ENCODE measurements at regions not wholly inside any gene's neighbourhood (a gene's known extent, or its start where the extent isn't known, plus 50 kb on each side); places are given as distances from the start of the nearest gene placed in this dataset.

DNA sequence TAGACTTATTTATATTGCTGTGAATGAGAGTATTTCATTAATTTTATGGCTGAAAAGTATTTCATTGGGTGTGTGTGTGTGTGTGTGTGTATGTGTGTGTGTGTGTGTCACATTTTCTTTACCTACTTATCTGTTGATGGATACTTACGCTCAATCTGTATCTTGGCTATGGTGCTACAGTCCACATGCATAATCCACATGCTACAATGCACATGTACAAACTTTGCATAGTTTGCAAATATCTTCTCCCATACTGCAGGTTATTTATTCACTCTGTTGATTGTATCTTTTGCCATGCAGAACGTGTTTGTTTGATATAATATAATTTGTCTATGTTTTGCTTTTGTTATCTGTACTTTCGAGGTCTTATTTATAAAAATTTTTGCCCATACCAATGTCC lies 167.8 kb downstream of the RAB28 start:
- H3K27me3 ChIP-seq, result no peaks in the 10 kb centered on the region
- DNase-seq, result no peak
- no peak for ATAC-seq
- TF ChIP-seq, protein P1, sequence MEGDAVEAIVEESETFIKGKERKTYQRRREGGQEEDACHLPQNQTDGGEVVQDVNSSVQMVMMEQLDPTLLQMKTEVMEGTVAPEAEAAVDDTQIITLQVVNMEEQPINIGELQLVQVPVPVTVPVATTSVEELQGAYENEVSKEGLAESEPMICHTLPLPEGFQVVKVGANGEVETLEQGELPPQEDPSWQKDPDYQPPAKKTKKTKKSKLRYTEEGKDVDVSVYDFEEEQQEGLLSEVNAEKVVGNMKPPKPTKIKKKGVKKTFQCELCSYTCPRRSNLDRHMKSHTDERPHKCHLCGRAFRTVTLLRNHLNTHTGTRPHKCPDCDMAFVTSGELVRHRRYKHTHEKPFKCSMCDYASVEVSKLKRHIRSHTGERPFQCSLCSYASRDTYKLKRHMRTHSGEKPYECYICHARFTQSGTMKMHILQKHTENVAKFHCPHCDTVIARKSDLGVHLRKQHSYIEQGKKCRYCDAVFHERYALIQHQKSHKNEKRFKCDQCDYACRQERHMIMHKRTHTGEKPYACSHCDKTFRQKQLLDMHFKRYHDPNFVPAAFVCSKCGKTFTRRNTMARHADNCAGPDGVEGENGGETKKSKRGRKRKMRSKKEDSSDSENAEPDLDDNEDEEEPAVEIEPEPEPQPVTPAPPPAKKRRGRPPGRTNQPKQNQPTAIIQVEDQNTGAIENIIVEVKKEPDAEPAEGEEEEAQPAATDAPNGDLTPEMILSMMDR (IDR thresholded peaks at IDR 0.05), result no peak
- no peaks in the 10 kb centered on the region for H3K36me3 ChIP-seq
- 88 to 89% methylated on average over 3 of the region's 3 CpGs for WGBS, 2 donors
- peaks cover 0 to 17% (median 2%) of the 10 kb centered on the region in 11 donors for H3K9me3 ChIP-seq
- H3K4me3 ChIP-seq, result no peak overlapping the region
- no peaks in the 10 kb centered on the region for H3K4me1 ChIP-seq
- intact Hi-C loops (cut with DNase I), result no loop called here
- no peak overlapping the region for H3K27ac ChIP-seq

DNA sequence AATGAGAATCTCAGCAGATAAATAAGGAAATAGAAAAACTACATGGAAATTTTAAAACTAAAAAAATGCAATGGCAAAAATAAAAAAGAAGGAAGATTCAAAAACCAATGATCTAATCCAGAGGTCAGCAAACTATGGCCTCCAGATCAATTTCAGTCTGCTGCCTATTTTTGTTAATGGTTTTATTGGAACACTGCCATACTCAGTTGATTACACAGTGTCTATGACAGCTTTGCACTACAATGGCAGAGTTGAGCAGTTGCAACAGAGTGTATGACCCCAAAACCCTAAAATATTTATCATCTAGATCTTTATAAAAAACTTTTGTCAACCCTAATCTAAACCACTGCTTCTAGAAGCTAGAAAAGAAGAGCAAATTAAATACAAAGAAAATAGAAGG lies 170.3 kb downstream of the RAB28 start:
- TF ChIP-seq, protein P1 (IDR thresholded peaks at IDR 0.05), result no peak
- no peak for DNase-seq
- H3K36me3 ChIP-seq, result no peaks in the 10 kb centered on the region
- peaks cover 0 to 6% (median 0%) of the 10 kb centered on the region in 11 donors for H3K9me3 ChIP-seq
- H3K27ac ChIP-seq, result no peak overlapping the region
- H3K27me3 ChIP-seq, result no peaks in the 10 kb centered on the region
- ATAC-seq, result no peak
- no peak overlapping the region for H3K4me3 ChIP-seq
- intact Hi-C loops (cut with DNase I), result no loop called here
- no peaks in the 10 kb centered on the region for H3K4me1 ChIP-seq

DNA sequence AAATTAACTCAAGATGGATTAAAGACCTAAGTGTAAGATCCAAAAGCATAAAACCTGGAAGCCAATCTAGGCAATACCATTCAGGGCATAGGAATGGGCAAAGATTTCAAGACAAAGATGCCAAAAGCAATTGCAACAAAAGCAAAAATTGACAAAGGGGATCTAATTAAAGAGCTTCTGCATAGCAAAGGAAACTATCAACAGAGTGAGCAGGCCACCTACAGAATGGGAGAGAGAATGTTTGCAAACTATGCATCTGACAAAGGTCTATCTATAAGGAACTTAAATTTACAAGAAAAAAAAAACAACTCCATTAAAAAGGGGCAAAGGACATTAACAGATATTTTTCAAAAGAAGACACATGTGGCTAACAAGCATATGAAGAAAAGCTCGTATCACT lies 171.9 kb downstream of the RAB28 start:
- ATAC-seq (no peak), DNase-seq (no peak)
- Histone ChIP-seq H3K4me3 (no peak overlapping the region), H3K4me1 (no peaks in the 10 kb centered on the region), H3K27ac (no peak overlapping the region), H3K36me3 (no peaks in the 10 kb centered on the region), H3K27me3 (no peaks in the 10 kb centered on the region), H3K9me3 (peaks cover 0 to 6% (median 0%) of the 10 kb centered on the region in 11 donors)
- TF ChIP-seq, protein P1 (IDR thresholded peaks at IDR 0.05), result no peak
- intact Hi-C loops (cut with DNase I), result no loop called here
- 84 to 97% methylated on average over 1 of the region's 1 CpG for WGBS, 2 donors

DNA sequence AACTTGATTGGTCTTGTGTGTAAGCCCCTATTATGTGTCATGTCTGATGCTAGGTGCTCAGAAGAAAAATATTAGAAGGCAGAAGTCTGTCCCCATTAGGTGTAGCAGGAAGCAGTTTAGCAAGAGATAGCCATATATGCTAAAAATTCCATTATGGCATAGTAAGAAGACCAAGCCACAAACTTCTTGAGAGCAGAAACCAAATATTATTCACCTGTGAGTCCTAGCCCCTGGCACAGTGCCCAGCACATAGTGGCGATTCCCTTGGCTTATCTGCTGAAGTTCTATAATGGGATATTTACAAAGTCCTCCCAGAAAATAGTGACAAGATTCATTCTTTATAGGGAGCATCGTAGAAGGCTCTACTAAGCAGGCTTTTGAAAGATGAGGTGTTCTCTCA lies 174.4 kb downstream of the RAB28 start:
- H3K4me1 ChIP-seq, result peaks cover 0 to 6% (median 0%) of the 10 kb centered on the region in 9 donors
- no peak overlapping the region for H3K27ac ChIP-seq
- intact Hi-C loops (cut with DNase I), result no loop called here
- TF ChIP-seq, protein P1 (IDR thresholded peaks at IDR 0.05), result no peak
- no peak for ATAC-seq
- 62 to 63% methylated on average over 2 of the region's 2 CpGs for WGBS, 2 donors
- H3K27me3 ChIP-seq, result no peaks in the 10 kb centered on the region
- peaks cover 0 to 6% (median 0%) of the 10 kb centered on the region in 11 donors for H3K9me3 ChIP-seq
- DNase-seq, result no peak
- no peak overlapping the region for H3K4me3 ChIP-seq
- no peaks in the 10 kb centered on the region for H3K36me3 ChIP-seq
